Ovary (tissue), 7 donors: ENCODE measurements at regions not wholly inside any gene's neighbourhood (a gene's known extent, or its start where the extent isn't known, plus 50 kb on each side); places are given as distances from the start of the nearest gene placed in this dataset.

Experiments used
- DNase-seq, 5 donors: peaks; one replicate each; pipeline ENCODE4 v3.0.0-alpha.2; 2019 to 2020
- H3K27ac ChIP-seq, 2 donors: fragments of 200-600 bp; one replicate each; pipeline versions ENCODE4 v1.5.1 to v1.8.0; 2019 to 2022
- H3K27me3 ChIP-seq: fragments of 200-600 bp; one replicate; pipeline ENCODE4 v1.8.0; 2022
- H3K36me3 ChIP-seq: fragments of 200-600 bp; sonication (generic); one replicate; pipeline ENCODE4 v1.5.1; 2019
- H3K4me1 ChIP-seq: one replicate; pipeline ENCODE4 v1.8.1; 2013; ENCODE audit warnings: mild to moderate bottlenecking, moderate library complexity; ENCODE audit not compliant: insufficient read depth
- H3K4me3 ChIP-seq: fragments of 200-600 bp; sonication (generic); one replicate; pipeline ENCODE4 v1.5.1; 2017
- H3K9me3 ChIP-seq, 2 donors: fragments of 200-600 bp in 1 of 2; sonication (generic) in 1 of 2; one replicate each; pipeline versions ENCODE4 v1.5.1 to v1.8.1; 2013 to 2019; ENCODE audit warnings: mild to moderate bottlenecking in 1 of 2, moderate library complexity in 1 of 2
- CTCF ChIP-seq, 3 donors: fragments of 450-650 bp in 2 of 3; fragments of 200-600 bp in 1 of 3; IDR thresholded peaks; one replicate each; pipeline versions ENCODE4 v1.5.1 to v1.8.0; 2016 to 2022; ENCODE audit warnings: antibody characterized with exemption in 3 of 3, mild to moderate bottlenecking in 1 of 3
- EP300 ChIP-seq: sonication (generic); formaldehyde crosslinking; IDR thresholded peaks from one replicate; pipeline ENCODE4 v1.6.1; 2017; ENCODE audit warnings: antibody characterized with exemption
- POLR2A ChIP-seq: fragments of 450-650 bp; IDR thresholded peaks from one replicate; pipeline ENCODE4 v1.6.1; 2017; ENCODE audit warnings: antibody characterized with exemption, mild to moderate bottlenecking, moderate library complexity
- whole genome bisulfite sequencing, 3 donors: extraction: QIAGEN DNeasy Blood & Tissue Kit in 1 of 3; methylation state at CpG; one replicate each; pipeline versions ENCODE4 v1.1.5 to v1.1.7; 2013 to 2017; 5-methylcytosine and 5-hydroxymethylcytosine counted together
- intact Hi-C, 4 donors: fragments of 100-400 bp; cut with DNase I; formaldehyde crosslinking; loops; one replicate each; pipeline versions ENCODE4 v1.11.0 to v1.15.1; 2022 to 2023
- donor health status: DM: no; HTN: no; CAD: no; lungs with moderate emphysema.
- donor health status: DM: no; HTN: no; CAD: no.
- donor health status: Bipolar disorder and iron deficiency.
- donor health status: DM: no; HTN: no; CAD: no.
- donor health status: DM: yes; HTN: yes; CAD: no.

- Histone ChIP-seq H3K4me1 (no peaks in the 10 kb centered on the region), H3K27ac (no peak overlapping the region), H3K4me3 (no peak overlapping the region), H3K36me3 (no peaks in the 10 kb centered on the region), H3K9me3 (no peaks in the 10 kb centered on the region), H3K27me3 (no peaks in the 10 kb centered on the region)
- DNase-seq, result no peak
- TF ChIP-seq CTCF (IDR thresholded peaks at IDR 0.05) (no peak), EP300 (no peak), POLR2A (no peak)
- intact Hi-C loops, result no loop called here
- WGBS, 3 donors, result 64 to 72% (median 69%) methylated on average over 6 of the region's 6 CpGs
These were observed 226.7 kb downstream of the VRK1 start for GRCh38 chr14:97023871-97024270.

GRCh38 chr14:97024300-97024699 lies 227.1 kb downstream of the VRK1 start:
- Histone ChIP-seq H3K4me3 (no peak overlapping the region), H3K27ac (no peak overlapping the region), H3K9me3 (no peaks in the 10 kb centered on the region), H3K4me1 (no peaks in the 10 kb centered on the region), H3K27me3 (no peaks in the 10 kb centered on the region), H3K36me3 (no peaks in the 10 kb centered on the region)
- no peak for DNase-seq
- no peak for TF ChIP-seq POLR2A
- 77 to 85% (median 79%) methylated on average over 7 of the region's 7 CpGs for WGBS, 3 donors
- intact Hi-C loops, result no loop called here

GRCh38 chr14:97025722-97026121 lies 228.5 kb downstream of the VRK1 start:
- TF ChIP-seq CTCF (IDR thresholded peaks at IDR 0.05), result no peak
- no peak for TF ChIP-seq EP300
- no peak for TF ChIP-seq POLR2A
- Histone ChIP-seq H3K27me3 (no peaks in the 10 kb centered on the region), H3K9me3 (no peaks in the 10 kb centered on the region), H3K4me3 (no peak overlapping the region), H3K4me1 (no peaks in the 10 kb centered on the region), H3K27ac (no peak overlapping the region), H3K36me3 (no peaks in the 10 kb centered on the region)
- intact Hi-C loops, result no loop called here
- WGBS, 3 donors, result 31 to 40% (median 32%) methylated on average over 16 of the region's 16 CpGs
- no peak for DNase-seq

- H3K9me3 ChIP-seq, result no peaks in the 10 kb centered on the region
- no peaks in the 10 kb centered on the region for H3K36me3 ChIP-seq
- H3K4me3 ChIP-seq, result no peak overlapping the region
- H3K27ac ChIP-seq, result no peak overlapping the region
- no peaks in the 10 kb centered on the region for H3K4me1 ChIP-seq
- intact Hi-C loops, result no loop called here
- H3K27me3 ChIP-seq, result no peaks in the 10 kb centered on the region
- no peak for DNase-seq
- 61 to 66% (median 63%) methylated on average over 12 of the region's 12 CpGs for WGBS, 3 donors
- no peak for TF ChIP-seq EP300
These were observed 230.2 kb downstream of the VRK1 start for GRCh38 chr14:97027256-97027999.

GRCh38 chr14:97028382-97028781 lies 231.2 kb downstream of the VRK1 start:
- H3K36me3 ChIP-seq, result no peaks in the 10 kb centered on the region
- H3K4me1 ChIP-seq, result no peaks in the 10 kb centered on the region
- no peak overlapping the region for H3K4me3 ChIP-seq
- no peaks in the 10 kb centered on the region for H3K27me3 ChIP-seq
- no peak for TF ChIP-seq CTCF (IDR thresholded peaks at IDR 0.05)
- no peak for TF ChIP-seq EP300
- TF ChIP-seq POLR2A, result no peak
- 9 to 18% (median 11%) methylated on average over 1 of the region's 1 CpG for WGBS, 3 donors
- no peaks in the 10 kb centered on the region for H3K9me3 ChIP-seq
- intact Hi-C loops, result no loop called here
- DNase-seq, result no peak
- no peak overlapping the region for H3K27ac ChIP-seq
